ENCODE measurements at regions not wholly inside any gene's neighbourhood (a gene's known extent, or its start where the extent isn't known, plus 50 kb on each side); places are given as distances from the start of the nearest gene placed in this dataset.

DNA sequence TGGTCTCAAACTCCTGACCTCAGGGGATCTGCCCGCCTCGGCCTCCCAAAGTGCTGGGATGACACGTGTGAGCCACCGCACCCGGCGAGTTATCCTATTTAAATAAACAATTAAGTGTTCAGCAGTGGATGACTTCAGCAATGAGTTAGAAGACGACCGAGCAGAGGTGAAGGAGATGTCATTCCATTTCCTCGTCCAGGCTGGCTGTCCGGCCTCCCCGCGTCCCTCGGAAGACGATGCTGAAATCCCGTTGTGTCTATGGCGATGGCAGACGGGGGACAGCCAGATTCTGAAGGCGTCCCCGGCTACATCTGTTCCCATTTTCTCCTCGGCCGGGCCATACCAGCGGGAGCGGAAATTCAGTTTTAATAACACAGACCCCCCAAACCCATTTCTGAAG is 209.8 kb downstream of the CRLF2 start:
- no peak for TF ChIP-seq MAFK (IDR thresholded peaks at IDR 0.05; ENCODE audit: low read depth, low read length)
- no peak for TF ChIP-seq POLR2A (IDR thresholded peaks at IDR 0.05; ENCODE audit: low read depth, low read length)
- no peak for TF ChIP-seq RAD21 (IDR thresholded peaks at IDR 0.05; ENCODE audit: low read length)
